H9 (cell line): ENCODE measurements at regions not wholly inside any gene's neighbourhood (a gene's known extent, or its start where the extent isn't known, plus 50 kb on each side); places are given as distances from the start of the nearest gene placed in this dataset.

Source experiments
- DNase-seq: peaks from one replicate; pipeline ENCODE4 v3.0.0-alpha.2; 2017
- H2AFZ ChIP-seq: one replicate; pipeline ENCODE4 v1.6.1; 2013; ENCODE audit warnings: mild to moderate bottlenecking, low read length, control low read depth, moderate library complexity
- H2AK5ac ChIP-seq: 2 replicates; pipeline ENCODE4 v1.6.1; 2013; ENCODE audit warnings: low read length, control low read depth, mixed read lengths; ENCODE audit not compliant: insufficient read length
- H2BK120ac ChIP-seq: one replicate; pipeline ENCODE4 v1.6.1; 2013; ENCODE audit warnings: low read depth, mild to moderate bottlenecking, low read length, control low read depth, inconsistent platforms; ENCODE audit not compliant: poor library complexity, severe bottlenecking
- H2BK12ac ChIP-seq: 2 replicates; pipeline ENCODE4 v1.6.1; 2013; ENCODE audit warnings: low read length, control low read depth, mixed read lengths, low read depth; ENCODE audit not compliant: insufficient read length
- H2BK15ac ChIP-seq: 2 replicates; pipeline ENCODE4 v1.6.1; 2013; ENCODE audit warnings: low read depth, low read length, control low read depth
- H2BK20ac ChIP-seq: one replicate; pipeline ENCODE4 v1.6.1; 2013; ENCODE audit warnings: low read depth, mild to moderate bottlenecking, low read length, control low read depth, inconsistent platforms; ENCODE audit not compliant: poor library complexity, severe bottlenecking
- H2BK5ac ChIP-seq: 2 replicates; pipeline ENCODE4 v1.6.1; 2013; ENCODE audit warnings: low read length, control low read depth, mixed read lengths; ENCODE audit not compliant: insufficient read length
- H3K14ac ChIP-seq: 2 replicates; pipeline ENCODE4 v1.6.1; 2013; ENCODE audit warnings: low read length, control low read depth; ENCODE audit not compliant: insufficient read depth
- H3K18ac ChIP-seq: 2 replicates; pipeline ENCODE4 v1.6.1; 2013; ENCODE audit warnings: low read depth, mild to moderate bottlenecking, mixed read lengths, low read length, control low read depth; ENCODE audit not compliant: insufficient read length
- H3K23ac ChIP-seq: 2 replicates; pipeline ENCODE4 v1.6.1; 2013; ENCODE audit warnings: low read length, control low read depth, mixed read lengths, low read depth; ENCODE audit not compliant: insufficient read length
- H3K23me2 ChIP-seq: 2 replicates; pipeline ENCODE4 v1.6.1; 2013; ENCODE audit warnings: low read depth, mild to moderate bottlenecking, mixed read lengths, low read length, control low read depth; ENCODE audit not compliant: insufficient read length, poor library complexity, severe bottlenecking
- H3K27ac ChIP-seq: 2 replicates; pipeline ENCODE4 v1.5.1; 2013; ENCODE audit warnings: low read length, control low read depth, mixed read lengths, low read depth; ENCODE audit not compliant: insufficient read length
- H3K27me3 ChIP-seq: 2 replicates; pipeline ENCODE4 v1.6.1; 2013; ENCODE audit warnings: low read length, control low read depth, inconsistent platforms; ENCODE audit not compliant: insufficient read depth
- H3K4ac ChIP-seq: 2 replicates; pipeline ENCODE4 v1.6.1; 2013; ENCODE audit warnings: low read depth, mild to moderate bottlenecking, control low read depth, inconsistent platforms, low read length, moderate library complexity
- H3K4me1 ChIP-seq: 2 replicates; pipeline ENCODE4 v1.6.1; 2013; ENCODE audit warnings: low read length, control low read depth, inconsistent platforms; ENCODE audit not compliant: insufficient read depth
- H3K4me2 ChIP-seq: 2 replicates; pipeline ENCODE4 v1.6.1; 2013; ENCODE audit warnings: low read length, control low read depth, mixed read lengths; ENCODE audit not compliant: insufficient read length, insufficient read depth
- H3K56ac ChIP-seq: 2 replicates; pipeline ENCODE4 v1.6.1; 2013; ENCODE audit warnings: low read depth, mild to moderate bottlenecking, mixed read lengths, low read length, control low read depth; ENCODE audit not compliant: insufficient read length
- H3K79me1 ChIP-seq: 2 replicates; pipeline ENCODE4 v1.6.1; 2013; ENCODE audit warnings: low read depth, mild to moderate bottlenecking, moderate library complexity, low read length, control low read depth, inconsistent platforms; ENCODE audit not compliant: insufficient read depth, poor library complexity, severe bottlenecking
- H3K79me2 ChIP-seq: 2 replicates; pipeline ENCODE4 v1.6.1; 2013; ENCODE audit warnings: low read length, control low read depth, inconsistent platforms; ENCODE audit not compliant: insufficient read depth
- H3K9ac ChIP-seq: 2 replicates; pipeline ENCODE4 v1.6.1; 2013; ENCODE audit warnings: low read length, control low read depth, mixed read lengths; ENCODE audit not compliant: insufficient read length; ENCODE audit errors: extremely low read depth
- H3K9me3 ChIP-seq: one replicate; pipeline ENCODE4 v1.6.1; 2013; ENCODE audit warnings: low read depth, low read length, inconsistent platforms; ENCODE audit not compliant: control insufficient read depth
- H3T11ph ChIP-seq: one replicate; pipeline ENCODE4 v1.6.1; 2013; ENCODE audit warnings: mild to moderate bottlenecking, low read length, control low read depth, inconsistent platforms
- H4K20me1 ChIP-seq: one replicate; pipeline ENCODE4 v1.6.1; 2013; ENCODE audit not compliant: control insufficient read depth, insufficient read length, insufficient read depth
- H4K5ac ChIP-seq: 2 replicates; pipeline ENCODE4 v1.6.1; 2013; ENCODE audit warnings: low read depth, mild to moderate bottlenecking, mixed read lengths, low read length, control low read depth; ENCODE audit not compliant: insufficient read length
- H4K8ac ChIP-seq: replicated peaks from 2 replicates; pipeline ENCODE4 v1.6.1; 2013; ENCODE audit warnings: low read length, control low read depth, mixed read lengths, low read depth; ENCODE audit not compliant: insufficient read length
- H4K91ac ChIP-seq: 2 replicates; pipeline ENCODE4 v1.6.1; 2013; ENCODE audit warnings: low read depth, mild to moderate bottlenecking, moderate library complexity, mixed read lengths, low read length, control low read depth; ENCODE audit not compliant: insufficient read length
- H3K27ac Mint-ChIP-seq, 3 experiments: 2 replicates in 2 of 3; 3 replicates in 1 of 3; pipeline ENCODE4 v1.8.0; 2020 to 2021; ENCODE audit warnings: mixed read lengths in 3 of 3, mild to moderate bottlenecking in 1 of 3, moderate library complexity in 1 of 3
- H3K27me3 Mint-ChIP-seq: 2 replicates; pipeline ENCODE4 v1.8.0; 2021; ENCODE audit warnings: low read depth, mild to moderate bottlenecking, moderate library complexity, mixed read lengths
- H3K36me3 Mint-ChIP-seq, 3 experiments: 2 replicates in 2 of 3; 3 replicates in 1 of 3; pipeline ENCODE4 v1.8.0; 2020 to 2021; ENCODE audit warnings: low read depth in 3 of 3, mixed read lengths in 3 of 3; ENCODE audit not compliant: insufficient read depth in 1 of 3
- H3K4me1 Mint-ChIP-seq, 2 experiments: 2 replicates each; pipeline ENCODE4 v1.8.0; 2020; ENCODE audit warnings: mixed read lengths in 2 of 2
- H3K4me3 Mint-ChIP-seq, 2 experiments: 2 replicates in 1 of 2; 3 replicates in 1 of 2; pipeline ENCODE4 v1.8.0; 2020 to 2021; ENCODE audit warnings: mild to moderate bottlenecking in 2 of 2, mixed read lengths in 2 of 2, moderate library complexity in 1 of 2
- H3K9me3 Mint-ChIP-seq, 2 experiments: 2 replicates in 1 of 2; 3 replicates in 1 of 2; pipeline ENCODE4 v1.8.0; 2020; ENCODE audit warnings: mild to moderate bottlenecking in 2 of 2, mixed read lengths in 2 of 2, moderate library complexity in 1 of 2
- CTCF ChIP-seq: fragments of 200-600 bp; sonication (generic); conservative IDR thresholded peaks from 3 replicates; pipeline ENCODE4 v1.8.0; 2021; ENCODE audit warnings: antibody characterized with exemption, mild to moderate bottlenecking
- WGBS: extraction: QIAGEN DNeasy Blood & Tissue Kit; methylation state at CpG from one replicate; pipeline ENCODE4 v1.1.7; 2013; ENCODE audit warnings: missing lambda C conversion rate, low lambda C conversion rate, mixed read lengths; ENCODE audit not compliant: insufficient read length; ENCODE audit errors: extremely low coverage; 5-methylcytosine and 5-hydroxymethylcytosine counted together

- H3K4me1 Mint-ChIP-seq: peaks cover 5 to 10% of the 10 kb centered on the region in 2 experiments; a peak in 2 of 4 replicates
- Histone ChIP-seq H2BK20ac (no peak overlapping the region), H3K4me2 (no peak overlapping the region), H2BK120ac (no peak overlapping the region), H2AK5ac (no peak overlapping the region), H3K9me3 (no peaks in the 10 kb centered on the region), H2BK15ac (no peak overlapping the region), H3K27ac (no peak overlapping the region), H3K4me1 (no peaks in the 10 kb centered on the region), H3K14ac (no peak overlapping the region), H4K20me1 (no peaks in the 10 kb centered on the region), H3K27me3 (no peaks in the 10 kb centered on the region), H4K5ac (no peak overlapping the region), H3K79me2 (no peaks in the 10 kb centered on the region), H3K79me1 (no peaks in the 10 kb centered on the region), H3K56ac (no peak overlapping the region), H3K18ac (no peak overlapping the region), H4K91ac (no peak overlapping the region), H2BK5ac (no peak overlapping the region), H3K9ac (no peak overlapping the region), H3K23me2 (no peaks in the 10 kb centered on the region), H3T11ph (no peak overlapping the region), H3K4ac (no peak overlapping the region), H2AFZ (peak overlapping the region; percentile 26), H3K23ac (no peak overlapping the region), H2BK12ac (no peak overlapping the region), H4K8ac (no peak overlapping the region)
- no peak; the same call in 2 of the 3 replicates for TF ChIP-seq CTCF
- H3K4me3 Mint-ChIP-seq: peak overlapping the region in 1 of 2 experiments; percentile 59; a peak in 2 of 5 replicates
- no peaks in the 10 kb centered on the region; a peak in 1 of 7 replicates for H3K36me3 Mint-ChIP-seq
- 0 out of 5 replicates have a peak, but pooled peaks cover 0 to 2% of the 10 kb centered on the region in 2 experiments for H3K9me3 Mint-ChIP-seq
- DNase-seq: peak; percentile 36
- no peaks in the 10 kb centered on the region; the same call in 1 of the 2 replicates for H3K27me3 Mint-ChIP-seq
- peak overlapping the region in 1 of 3 experiments; percentile 61; a peak in 1 of 7 replicates for H3K27ac Mint-ChIP-seq
- WGBS: no CpG with 5 or more reads among the region's 12 CpGs
Observed at GRCh38 chr6:103405321-103405720, 1454.4 kb downstream of the HACE1 start.
